ENCODE measurements at regions not wholly inside any gene's neighbourhood (a gene's known extent, or its start where the extent isn't known, plus 50 kb on each side); places are given as distances from the start of the nearest gene placed in this dataset.

DNA sequence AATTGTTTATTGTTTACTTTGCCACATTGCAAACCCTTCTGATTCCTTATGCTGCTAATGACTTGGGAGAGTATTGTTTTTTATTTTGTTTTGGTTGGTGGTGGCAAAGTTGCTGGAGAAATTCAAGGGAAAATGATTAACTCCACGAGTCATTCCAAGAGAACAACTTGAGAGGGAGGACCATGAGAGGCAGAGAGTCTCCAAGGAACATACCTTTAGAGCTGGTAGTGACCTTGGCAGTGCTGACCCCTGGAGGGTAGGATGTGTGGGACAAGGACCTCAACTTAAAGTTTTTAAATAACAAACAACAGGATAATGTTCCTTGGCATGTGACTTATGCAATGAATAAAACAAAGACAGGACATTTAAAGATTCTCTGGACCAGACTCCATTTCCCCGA, 139.7 kb downstream of the LRRC70 start:
- no peak for TF ChIP-seq POLR2A (IDR thresholded peaks at IDR 0.05)
- TF ChIP-seq, protein P1, sequence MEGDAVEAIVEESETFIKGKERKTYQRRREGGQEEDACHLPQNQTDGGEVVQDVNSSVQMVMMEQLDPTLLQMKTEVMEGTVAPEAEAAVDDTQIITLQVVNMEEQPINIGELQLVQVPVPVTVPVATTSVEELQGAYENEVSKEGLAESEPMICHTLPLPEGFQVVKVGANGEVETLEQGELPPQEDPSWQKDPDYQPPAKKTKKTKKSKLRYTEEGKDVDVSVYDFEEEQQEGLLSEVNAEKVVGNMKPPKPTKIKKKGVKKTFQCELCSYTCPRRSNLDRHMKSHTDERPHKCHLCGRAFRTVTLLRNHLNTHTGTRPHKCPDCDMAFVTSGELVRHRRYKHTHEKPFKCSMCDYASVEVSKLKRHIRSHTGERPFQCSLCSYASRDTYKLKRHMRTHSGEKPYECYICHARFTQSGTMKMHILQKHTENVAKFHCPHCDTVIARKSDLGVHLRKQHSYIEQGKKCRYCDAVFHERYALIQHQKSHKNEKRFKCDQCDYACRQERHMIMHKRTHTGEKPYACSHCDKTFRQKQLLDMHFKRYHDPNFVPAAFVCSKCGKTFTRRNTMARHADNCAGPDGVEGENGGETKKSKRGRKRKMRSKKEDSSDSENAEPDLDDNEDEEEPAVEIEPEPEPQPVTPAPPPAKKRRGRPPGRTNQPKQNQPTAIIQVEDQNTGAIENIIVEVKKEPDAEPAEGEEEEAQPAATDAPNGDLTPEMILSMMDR (IDR thresholded peaks at IDR 0.05 in 4 of 5, conservative IDR thresholded peaks at IDR 0.05 in 1 of 5) = no peak
